Breast epithelium (tissue), 3 donors: ENCODE measurements at regions not wholly inside any gene's neighbourhood (a gene's known extent, or its start where the extent isn't known, plus 50 kb on each side); places are given as distances from the start of the nearest gene placed in this dataset.

Experiments used
- POLR2A ChIP-seq: fragments of 450-650 bp; IDR thresholded peaks from one replicate; pipeline ENCODE4 v1.6.1; 2016; ENCODE audit warnings: antibody characterized with exemption, mild to moderate bottlenecking, moderate library complexity
- POLR2AphosphoS5 ChIP-seq, 3 donors: sonication (generic); formaldehyde crosslinking; IDR thresholded peaks; one replicate each; pipeline ENCODE4 v1.6.1; 2017; ENCODE audit warnings: antibody characterized with exemption in 3 of 3
- TF ChIP-seq, protein P1 (sequence below), 3 donors: fragments of 450-650 bp; IDR thresholded peaks; one replicate each; pipeline ENCODE4 v1.5.1; 2016 to 2017; ENCODE audit warnings: antibody characterized with exemption in 3 of 3, mild to moderate bottlenecking in 3 of 3, moderate library complexity in 3 of 3

DNA sequence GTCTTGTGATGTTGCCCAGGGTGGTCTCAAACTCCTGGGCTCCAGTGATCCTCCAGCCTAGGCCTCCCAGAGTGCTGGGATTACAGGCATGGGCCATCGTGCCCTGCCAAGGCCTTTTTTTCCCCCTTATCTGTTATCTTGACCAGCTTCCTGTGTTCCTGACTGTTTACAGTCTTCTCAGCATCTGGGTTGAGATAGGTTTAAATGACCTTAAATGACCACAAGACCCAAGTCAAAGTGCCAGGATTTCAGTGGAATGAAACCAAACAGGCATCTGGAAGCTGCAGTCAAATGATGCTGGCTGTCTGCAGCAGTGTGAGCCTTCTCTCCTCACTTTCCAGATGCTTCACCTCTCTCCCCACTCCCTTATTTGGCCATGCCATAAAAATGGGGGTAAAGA, 114.2 kb upstream of the CLDN10 start:
- TF ChIP-seq, protein P1, sequence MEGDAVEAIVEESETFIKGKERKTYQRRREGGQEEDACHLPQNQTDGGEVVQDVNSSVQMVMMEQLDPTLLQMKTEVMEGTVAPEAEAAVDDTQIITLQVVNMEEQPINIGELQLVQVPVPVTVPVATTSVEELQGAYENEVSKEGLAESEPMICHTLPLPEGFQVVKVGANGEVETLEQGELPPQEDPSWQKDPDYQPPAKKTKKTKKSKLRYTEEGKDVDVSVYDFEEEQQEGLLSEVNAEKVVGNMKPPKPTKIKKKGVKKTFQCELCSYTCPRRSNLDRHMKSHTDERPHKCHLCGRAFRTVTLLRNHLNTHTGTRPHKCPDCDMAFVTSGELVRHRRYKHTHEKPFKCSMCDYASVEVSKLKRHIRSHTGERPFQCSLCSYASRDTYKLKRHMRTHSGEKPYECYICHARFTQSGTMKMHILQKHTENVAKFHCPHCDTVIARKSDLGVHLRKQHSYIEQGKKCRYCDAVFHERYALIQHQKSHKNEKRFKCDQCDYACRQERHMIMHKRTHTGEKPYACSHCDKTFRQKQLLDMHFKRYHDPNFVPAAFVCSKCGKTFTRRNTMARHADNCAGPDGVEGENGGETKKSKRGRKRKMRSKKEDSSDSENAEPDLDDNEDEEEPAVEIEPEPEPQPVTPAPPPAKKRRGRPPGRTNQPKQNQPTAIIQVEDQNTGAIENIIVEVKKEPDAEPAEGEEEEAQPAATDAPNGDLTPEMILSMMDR (IDR thresholded peaks at IDR 0.05) = no peak
- TF ChIP-seq POLR2A = no peak
- TF ChIP-seq POLR2AphosphoS5 (IDR thresholded peaks at IDR 0.05) = no peak
